GM12878 (cell line): ENCODE measurements at regions not wholly inside any gene's neighbourhood (a gene's known extent, or its start where the extent isn't known, plus 50 kb on each side); places are given as distances from the start of the nearest gene placed in this dataset.

ENCODE experiments used
- ATAC-seq: fragments of 200-7000 bp; cut with Tn5 transposase; 3 replicates; pipeline ENCODE4 v1.9.1; 2020; ENCODE audit warnings: mild to moderate bottlenecking, moderate library complexity
- BruUV-seq: library from RNA; stranded (reverse); fragments of 400-500 nt; replicated peaks from 2 replicates; lab custom pipeline; 2021; lab: Mats Ljungman, UMichigan
- CTCF ChIA-PET: fragments of 300-600 bp; sonication (Branson Sonifier 250); formaldehyde crosslinking; extraction: SDS; loops from one replicate; lab custom pipeline; 2021; ENCODE audit warnings: inconsistent platforms; lab: Yijun Ruan, JAX
- POLR2A ChIA-PET: fragments of 350-600 bp; formaldehyde crosslinking; extraction: SDS; loops from one replicate; lab custom pipeline; 2021; ENCODE audit warnings: inconsistent platforms; lab: Charles Lee
- RAD21 ChIA-PET: fragments of 300-600 bp; sonication (Branson Sonifier 250); formaldehyde crosslinking; loops from one replicate; lab custom pipeline; 2023; ENCODE audit warnings: antibody characterized with exemption; ENCODE audit not compliant: unreplicated experiment; lab: Charles Lee
- SMC1A ChIA-PET: fragments of 300-600 bp; sonication (Branson Sonifier 250); formaldehyde crosslinking; loops from one replicate; lab custom pipeline; 2023; ENCODE audit not compliant: unreplicated experiment, uncharacterized antibody; lab: Charles Lee
- DNase-seq: peaks from one replicate; pipeline ENCODE4 v3.0.0-alpha.2; 2011; ENCODE audit warnings: low read depth, low spot score
- FAIRE-seq: peaks from 3 replicates; lab custom pipeline; 2011; peaks lifted over from hg19 to GRCh38; lab: Jason Lieb, UNC
- H2AFZ ChIP-seq: 2 replicates; pipeline ENCODE4 v1.6.0; 2011; ENCODE audit warnings: low read depth, low read length, control low read depth; ENCODE audit not compliant: control insufficient read depth
- H3K27ac ChIP-seq: 2 replicates; pipeline ENCODE4 v1.5.1; 2011; ENCODE audit warnings: control low read depth; ENCODE audit not compliant: control insufficient read depth, insufficient read depth
- H3K27me3 ChIP-seq, 2 experiments: replicated peaks in 1 of 2; 2 replicates each; pipeline versions ENCODE4 v1.6.0 to v1.6.1; 2011; ENCODE audit warnings: low read length in 1 of 2; ENCODE audit not compliant: control insufficient read depth in 2 of 2, insufficient read depth in 2 of 2
- H3K36me3 ChIP-seq, 2 experiments: 2 replicates each; pipeline ENCODE4 v1.5.1; 2011; ENCODE audit warnings: low read length in 1 of 2; ENCODE audit not compliant: control insufficient read depth in 2 of 2, insufficient read depth in 2 of 2
- H3K4me1 ChIP-seq: 2 replicates; pipeline ENCODE4 v1.6.1; 2011; ENCODE audit warnings: mild to moderate bottlenecking, low read length, moderate library complexity, mixed read lengths; ENCODE audit not compliant: control insufficient read depth, insufficient read depth
- H3K4me2 ChIP-seq: 2 replicates; pipeline ENCODE4 v1.6.0; 2011; ENCODE audit warnings: control low read depth; ENCODE audit not compliant: control insufficient read depth, insufficient read depth
- H3K4me3 ChIP-seq: fragments of 200-600 bp; sonication (generic); 2 replicates; pipeline ENCODE4 v1.5.1; 2016
- H3K79me2 ChIP-seq: 2 replicates; pipeline ENCODE4 v1.6.0; 2011; ENCODE audit warnings: low read length; ENCODE audit not compliant: control insufficient read depth, insufficient read depth
- H3K9ac ChIP-seq: 2 replicates; pipeline ENCODE4 v1.8.0; 2011; ENCODE audit warnings: low read length, control low read depth, mixed read lengths; ENCODE audit not compliant: control insufficient read depth, insufficient read depth
- H3K9me3 ChIP-seq: replicated peaks from 3 replicates; pipeline ENCODE4 v1.5.1; 2011; ENCODE audit warnings: mild to moderate bottlenecking, low read length; ENCODE audit not compliant: control insufficient read depth, insufficient read depth
- H4K20me1 ChIP-seq: 2 replicates; pipeline ENCODE4 v1.6.0; 2011; ENCODE audit not compliant: control insufficient read depth, insufficient read depth
- DPF2 ChIP-seq: fragments of 450-650 bp; IDR thresholded peaks from 2 replicates; pipeline ENCODE4 v1.6.1; 2017; ENCODE audit warnings: mild to moderate bottlenecking
- FOS ChIP-seq: IDR thresholded peaks from 3 replicates; pipeline ENCODE4 v1.6.1; 2011; ENCODE audit warnings: borderline replicate concordance; ENCODE audit not compliant: insufficient read length; ENCODE audit errors: extremely low read depth
- FOXK2 ChIP-seq: fragments of 450-650 bp; IDR thresholded peaks from 2 replicates; pipeline ENCODE4 v1.6.1; 2017; ENCODE audit warnings: mild to moderate bottlenecking, moderate library complexity
- GABPA ChIP-seq: IDR thresholded peaks from 2 replicates; pipeline ENCODE4 v1.6.1; 2014; ENCODE audit warnings: antibody characterized with exemption, low read depth, mild to moderate bottlenecking, inconsistent platforms
- GATAD2B ChIP-seq: fragments of 450-650 bp; conservative IDR thresholded peaks from 2 replicates; pipeline ENCODE4 v1.6.1; 2017; ENCODE audit warnings: low read depth, mild to moderate bottlenecking, moderate library complexity
- LARP7 ChIP-seq: fragments of 450-650 bp; IDR thresholded peaks from 2 replicates; pipeline ENCODE4 v1.6.1; 2017; ENCODE audit warnings: mild to moderate bottlenecking
- NFIC ChIP-seq: IDR thresholded peaks from 2 replicates; pipeline ENCODE4 v1.6.1; 2012; ENCODE audit warnings: low read depth, mild to moderate bottlenecking, inconsistent platforms, low read length, moderate library complexity
- NR2C1 ChIP-seq: fragments of 450-650 bp; IDR thresholded peaks from 2 replicates; pipeline ENCODE4 v1.6.1; 2017; ENCODE audit warnings: antibody characterized with exemption, mild to moderate bottlenecking, moderate library complexity
- PML ChIP-seq: IDR thresholded peaks from 2 replicates; pipeline ENCODE4 v1.6.1; 2012; ENCODE audit warnings: low read length, inconsistent platforms
- POLR2AphosphoS5 ChIP-seq: IDR thresholded peaks from 2 replicates; pipeline ENCODE4 v1.6.1; 2011; ENCODE audit warnings: mild to moderate bottlenecking, low read length, inconsistent platforms
- SUPT20H ChIP-seq: IDR thresholded peaks from 2 replicates; pipeline ENCODE4 v1.6.1; 2011; ENCODE audit warnings: low read depth, mild to moderate bottlenecking, low read length, moderate library complexity, borderline replicate concordance; ENCODE audit not compliant: control insufficient read depth
- SUZ12 ChIP-seq: fragments of 200-600 bp; sonication (generic); IDR thresholded peaks from one replicate; pipeline ENCODE4 v1.6.1; 2018; ENCODE audit warnings: antibody characterized with exemption, mild to moderate bottlenecking; ENCODE audit not compliant: unreplicated experiment
- TAF1 ChIP-seq: IDR thresholded peaks from 2 replicates; pipeline ENCODE4 v1.6.1; 2011; ENCODE audit warnings: mild to moderate bottlenecking, low read depth, low read length, borderline replicate concordance
- ZNF384 ChIP-seq: IDR thresholded peaks from 2 replicates; pipeline ENCODE4 v1.6.1; 2012; ENCODE audit warnings: low read depth, mild to moderate bottlenecking, low read length, improper control_type of control experiment, borderline replicate concordance
- WGBS: methylation state at CpG from one replicate; pipeline ENCODE4 v1.1.6; 2016; ENCODE audit warnings: low lambda C conversion rate; ENCODE audit not compliant: insufficient replicate concordance, insufficient coverage; ENCODE audit errors: missing lambda C conversion rate; 5-methylcytosine and 5-hydroxymethylcytosine counted together
- in situ Hi-C: fragments of 300-500 bp; cut with MboI; formaldehyde crosslinking; loops from 9 replicates; pipeline ENCODE4 v1.14.3; 2018; ENCODE audit warnings: mixed read lengths
- intact Hi-C: fragments of 100-400 bp; cut with micrococcal nuclease; formaldehyde crosslinking; loops from one replicate; pipeline ENCODE4 v1.14.2; 2022; ENCODE audit not compliant: unreplicated experiment
- TF ChIP-seq, protein P1 (sequence below): IDR thresholded peaks from 2 replicates; pipeline ENCODE4 v1.6.1; 2011; ENCODE audit warnings: mild to moderate bottlenecking, low read depth, low read length, moderate library complexity; ENCODE audit not compliant: insufficient replicate concordance
- TF ChIP-seq, protein P2 (sequence below): fragments of 450-650 bp; IDR thresholded peaks from 2 replicates; pipeline ENCODE4 v1.6.1; 2017; ENCODE audit warnings: borderline replicate concordance
- TF ChIP-seq, protein P3 (sequence below): fragments of 450-650 bp; IDR thresholded peaks from 2 replicates; pipeline ENCODE4 v1.6.1; 2014; ENCODE audit warnings: mild to moderate bottlenecking
- TF ChIP-seq, protein P4 (sequence below): fragments of 450-650 bp; formaldehyde crosslinking; IDR thresholded peaks from 2 replicates; pipeline ENCODE4 v1.4.0; 2020; ENCODE audit warnings: mild to moderate bottlenecking, moderate library complexity

GRCh38 chr13:100892981-100893380 is 218.4 kb upstream of the TMTC4 start:
- Histone ChIP-seq H4K20me1 (no peaks in the 10 kb centered on the region), H3K4me2 (no peak overlapping the region), H2AFZ (no peak overlapping the region), H3K79me2 (no peaks in the 10 kb centered on the region), H3K4me3 (no peak overlapping the region), H3K9ac (no peak overlapping the region), H3K36me3 (no peaks in the 10 kb centered on the region)
- WGBS, result 0% methylated on average over 2 of the region's 2 CpGs
- no peak for ATAC-seq
- CTCF ChIA-PET, result no interaction called here
- intact Hi-C loops, result no loop called here
- no TSS peak for BruUV-seq
- no peak for DNase-seq
- TF ChIP-seq NFIC (no peak), FOXK2 (no peak), TAF1 (no peak), SUPT20H (no peak), LARP7 (no peak), SUZ12 (no peak), GABPA (no peak), FOS (no peak), DPF2 (no peak), NR2C1 (no peak), ZNF384 (no peak), POLR2AphosphoS5 (no peak), GATAD2B (no peak), PML (no peak)
- TF ChIP-seq, protein P1, sequence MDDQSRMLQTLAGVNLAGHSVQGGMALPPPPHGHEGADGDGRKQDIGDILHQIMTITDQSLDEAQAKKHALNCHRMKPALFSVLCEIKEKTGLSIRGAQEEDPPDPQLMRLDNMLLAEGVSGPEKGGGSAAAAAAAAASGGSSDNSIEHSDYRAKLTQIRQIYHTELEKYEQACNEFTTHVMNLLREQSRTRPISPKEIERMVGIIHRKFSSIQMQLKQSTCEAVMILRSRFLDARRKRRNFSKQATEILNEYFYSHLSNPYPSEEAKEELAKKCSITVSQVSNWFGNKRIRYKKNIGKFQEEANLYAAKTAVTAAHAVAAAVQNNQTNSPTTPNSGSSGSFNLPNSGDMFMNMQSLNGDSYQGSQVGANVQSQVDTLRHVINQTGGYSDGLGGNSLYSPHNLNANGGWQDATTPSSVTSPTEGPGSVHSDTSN, result no peak
- TF ChIP-seq, protein P2, sequence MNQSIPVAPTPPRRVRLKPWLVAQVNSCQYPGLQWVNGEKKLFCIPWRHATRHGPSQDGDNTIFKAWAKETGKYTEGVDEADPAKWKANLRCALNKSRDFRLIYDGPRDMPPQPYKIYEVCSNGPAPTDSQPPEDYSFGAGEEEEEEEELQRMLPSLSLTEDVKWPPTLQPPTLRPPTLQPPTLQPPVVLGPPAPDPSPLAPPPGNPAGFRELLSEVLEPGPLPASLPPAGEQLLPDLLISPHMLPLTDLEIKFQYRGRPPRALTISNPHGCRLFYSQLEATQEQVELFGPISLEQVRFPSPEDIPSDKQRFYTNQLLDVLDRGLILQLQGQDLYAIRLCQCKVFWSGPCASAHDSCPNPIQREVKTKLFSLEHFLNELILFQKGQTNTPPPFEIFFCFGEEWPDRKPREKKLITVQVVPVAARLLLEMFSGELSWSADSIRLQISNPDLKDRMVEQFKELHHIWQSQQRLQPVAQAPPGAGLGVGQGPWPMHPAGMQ, result no peak
- TF ChIP-seq, protein P3, sequence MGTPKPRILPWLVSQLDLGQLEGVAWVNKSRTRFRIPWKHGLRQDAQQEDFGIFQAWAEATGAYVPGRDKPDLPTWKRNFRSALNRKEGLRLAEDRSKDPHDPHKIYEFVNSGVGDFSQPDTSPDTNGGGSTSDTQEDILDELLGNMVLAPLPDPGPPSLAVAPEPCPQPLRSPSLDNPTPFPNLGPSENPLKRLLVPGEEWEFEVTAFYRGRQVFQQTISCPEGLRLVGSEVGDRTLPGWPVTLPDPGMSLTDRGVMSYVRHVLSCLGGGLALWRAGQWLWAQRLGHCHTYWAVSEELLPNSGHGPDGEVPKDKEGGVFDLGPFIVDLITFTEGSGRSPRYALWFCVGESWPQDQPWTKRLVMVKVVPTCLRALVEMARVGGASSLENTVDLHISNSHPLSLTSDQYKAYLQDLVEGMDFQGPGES, result no peak
- TF ChIP-seq, protein P4, sequence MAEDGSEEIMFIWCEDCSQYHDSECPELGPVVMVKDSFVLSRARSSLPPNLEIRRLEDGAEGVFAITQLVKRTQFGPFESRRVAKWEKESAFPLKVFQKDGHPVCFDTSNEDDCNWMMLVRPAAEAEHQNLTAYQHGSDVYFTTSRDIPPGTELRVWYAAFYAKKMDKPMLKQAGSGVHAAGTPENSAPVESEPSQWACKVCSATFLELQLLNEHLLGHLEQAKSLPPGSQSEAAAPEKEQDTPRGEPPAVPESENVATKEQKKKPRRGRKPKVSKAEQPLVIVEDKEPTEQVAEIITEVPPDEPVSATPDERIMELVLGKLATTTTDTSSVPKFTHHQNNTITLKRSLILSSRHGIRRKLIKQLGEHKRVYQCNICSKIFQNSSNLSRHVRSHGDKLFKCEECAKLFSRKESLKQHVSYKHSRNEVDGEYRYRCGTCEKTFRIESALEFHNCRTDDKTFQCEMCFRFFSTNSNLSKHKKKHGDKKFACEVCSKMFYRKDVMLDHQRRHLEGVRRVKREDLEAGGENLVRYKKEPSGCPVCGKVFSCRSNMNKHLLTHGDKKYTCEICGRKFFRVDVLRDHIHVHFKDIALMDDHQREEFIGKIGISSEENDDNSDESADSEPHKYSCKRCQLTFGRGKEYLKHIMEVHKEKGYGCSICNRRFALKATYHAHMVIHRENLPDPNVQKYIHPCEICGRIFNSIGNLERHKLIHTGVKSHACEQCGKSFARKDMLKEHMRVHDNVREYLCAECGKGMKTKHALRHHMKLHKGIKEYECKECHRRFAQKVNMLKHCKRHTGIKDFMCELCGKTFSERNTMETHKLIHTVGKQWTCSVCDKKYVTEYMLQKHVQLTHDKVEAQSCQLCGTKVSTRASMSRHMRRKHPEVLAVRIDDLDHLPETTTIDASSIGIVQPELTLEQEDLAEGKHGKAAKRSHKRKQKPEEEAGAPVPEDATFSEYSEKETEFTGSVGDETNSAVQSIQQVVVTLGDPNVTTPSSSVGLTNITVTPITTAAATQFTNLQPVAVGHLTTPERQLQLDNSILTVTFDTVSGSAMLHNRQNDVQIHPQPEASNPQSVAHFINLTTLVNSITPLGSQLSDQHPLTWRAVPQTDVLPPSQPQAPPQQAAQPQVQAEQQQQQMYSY (CRISPR knock-in tag), result no peak
- TF ChIP-seq, all 136 proteins: peak for 0
- ChIA-PET POLR2A (no interaction called here), RAD21 (no interaction called here), SMC1A (no interaction called here)
- Histone ChIP-seq H3K9me3 (no peaks in the 10 kb centered on the region), H3K27ac (no peak overlapping the region), H3K4me1 (no peaks in the 10 kb centered on the region), H3K27me3 (no peaks in the 10 kb centered on the region; a peak in 1 of 4 replicates)
- in situ Hi-C loops, result no loop called here
- no peak for FAIRE-seq
